GM21360 (cell line): ENCODE measurements at regions not wholly inside any gene's neighbourhood (a gene's known extent, or its start where the extent isn't known, plus 50 kb on each side); places are given as distances from the start of the nearest gene placed in this dataset.
"Not testable (repeated sequence)": the region's sequence is repeated elsewhere in the genome, so short reads cannot be mapped to it uniquely, and the experiment has no call there.

Experiments used
- ATAC-seq: cut with Tn5 transposase; IDR thresholded peaks from one replicate; pipeline ENCODE4 v1.9.1; 2021; ENCODE audit warnings: mild to moderate bottlenecking, moderate library complexity; ENCODE audit not compliant: unreplicated experiment

DNA sequence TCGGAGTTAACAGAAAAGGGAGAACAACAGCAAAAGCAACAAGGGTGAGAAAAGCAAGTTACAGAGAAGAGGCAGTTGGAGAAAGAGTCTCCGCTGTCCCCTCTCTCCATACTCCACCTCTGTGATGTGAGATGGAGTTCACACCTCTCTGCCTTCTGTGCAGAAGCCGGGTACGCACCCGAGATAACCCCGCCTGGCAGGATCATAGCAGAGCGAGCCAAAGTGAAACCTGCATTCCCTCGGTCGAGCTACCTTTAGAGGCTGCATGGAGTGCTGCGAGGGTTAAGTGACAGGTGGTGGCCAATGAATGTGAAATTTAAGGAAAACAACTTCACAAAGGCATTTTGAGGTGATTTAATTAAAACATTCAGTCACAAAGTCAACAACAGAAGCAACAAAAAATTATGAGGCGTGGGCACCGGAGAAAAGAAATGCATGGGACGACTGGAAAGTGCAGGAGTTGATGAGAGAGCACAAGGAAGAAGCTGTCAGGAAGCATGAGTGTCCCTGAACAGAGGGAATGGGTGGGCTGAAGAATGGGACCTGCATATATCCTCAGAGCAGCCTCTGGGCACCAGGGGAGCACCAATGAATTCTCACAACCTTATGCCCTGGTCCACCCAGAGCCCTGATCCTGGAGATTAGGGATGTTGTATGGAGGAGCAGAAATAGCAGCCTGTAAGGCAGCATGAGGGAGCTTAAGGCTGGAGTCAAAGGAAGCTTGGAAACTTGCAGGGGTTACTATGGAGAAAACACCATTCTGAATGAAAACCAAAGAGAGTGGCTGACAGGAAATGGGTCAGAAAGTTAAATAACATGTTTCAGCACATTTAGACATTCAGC, 208.3 kb downstream of the EMP1 start:
- ATAC-seq: no peak

DNA sequence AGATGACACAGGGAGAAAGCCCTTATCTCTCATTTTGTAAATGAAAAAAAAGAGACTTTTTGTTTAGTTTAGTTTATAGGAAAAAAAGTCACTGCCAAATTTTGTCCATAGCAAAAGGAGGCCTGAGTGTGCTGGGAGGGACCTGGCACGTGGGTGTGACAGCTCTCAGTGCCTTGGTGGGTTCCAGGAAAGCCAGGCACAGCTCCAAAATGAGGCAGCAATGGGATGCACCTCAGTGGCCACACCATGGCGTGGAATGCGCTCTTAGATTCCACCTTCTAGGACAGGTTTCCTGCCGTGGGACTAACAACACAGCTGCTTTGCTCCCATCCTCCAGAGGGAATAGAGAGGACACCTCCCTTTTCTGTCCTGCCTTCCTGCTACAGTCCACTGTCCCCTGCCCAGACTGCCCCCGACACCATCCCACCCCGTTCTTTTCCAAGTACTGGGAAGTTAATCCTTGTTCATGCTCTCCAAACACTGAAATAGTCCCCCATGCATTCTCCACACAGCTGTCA, 207.6 kb downstream of the EMP1 start:
- ATAC-seq: no peak

DNA sequence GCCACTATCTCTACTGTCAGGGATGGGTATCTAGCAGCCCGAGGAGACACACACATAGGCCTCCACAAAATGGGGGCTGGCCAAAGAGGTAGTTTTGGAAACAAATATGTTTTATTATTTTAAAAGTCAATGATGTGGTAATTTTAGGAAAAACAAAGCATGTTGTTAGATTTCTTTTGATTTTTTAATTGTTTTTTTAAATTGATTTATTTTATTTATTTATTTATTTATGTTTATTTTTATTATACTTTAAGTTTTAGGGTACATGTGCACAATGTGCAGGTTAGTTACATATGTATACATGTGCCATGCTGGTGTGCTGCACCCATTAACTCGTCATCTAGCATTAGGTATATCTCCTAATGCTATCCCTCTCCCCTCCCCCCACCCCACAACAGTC, 194.8 kb downstream of the EMP1 start:
- not testable (repeated sequence) for ATAC-seq

DNA sequence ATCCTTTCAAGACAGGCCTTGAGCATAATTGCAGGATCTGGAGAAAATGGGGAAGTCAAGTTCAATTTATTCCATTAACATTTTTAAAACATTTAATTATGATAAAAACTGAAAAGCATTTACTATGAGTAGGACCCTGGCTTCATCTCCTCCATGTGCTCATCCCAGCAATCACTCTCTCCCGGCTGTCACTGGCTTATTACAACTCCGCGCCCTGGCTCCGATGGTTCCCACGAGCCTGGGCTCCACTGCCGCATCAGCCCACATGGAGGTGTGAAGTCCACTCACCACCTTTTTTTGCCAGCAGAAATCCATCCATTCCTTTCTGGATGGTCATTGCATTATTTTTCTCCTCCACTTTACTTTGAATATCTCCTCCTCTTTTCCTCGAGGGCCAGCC, 194.4 kb downstream of the EMP1 start:
- ATAC-seq: no peak

DNA sequence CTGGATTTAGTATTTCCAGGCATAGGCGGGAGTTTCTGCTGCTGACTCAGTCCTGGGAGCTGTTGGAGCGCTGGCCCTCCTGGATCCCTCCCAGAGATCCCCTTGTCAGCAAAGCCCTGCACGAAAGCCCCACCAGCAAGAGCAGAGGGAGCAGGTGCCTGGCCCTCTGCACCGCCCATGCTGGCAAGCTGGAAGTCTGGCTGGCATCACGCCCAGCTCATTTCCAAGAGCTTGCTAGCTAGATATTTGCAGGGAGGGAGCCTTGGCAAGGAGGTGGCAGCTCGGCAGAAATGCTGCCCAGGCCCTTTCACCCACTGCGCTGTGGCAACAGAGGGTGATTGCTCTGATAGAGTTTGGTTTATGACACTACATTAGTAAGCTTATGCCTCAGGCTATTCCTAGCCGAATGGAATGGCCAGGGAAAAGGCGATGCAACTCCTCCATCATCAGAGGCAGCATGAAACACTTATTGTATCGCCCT, 193.9 kb downstream of the EMP1 start:
- no peak for ATAC-seq

DNA sequence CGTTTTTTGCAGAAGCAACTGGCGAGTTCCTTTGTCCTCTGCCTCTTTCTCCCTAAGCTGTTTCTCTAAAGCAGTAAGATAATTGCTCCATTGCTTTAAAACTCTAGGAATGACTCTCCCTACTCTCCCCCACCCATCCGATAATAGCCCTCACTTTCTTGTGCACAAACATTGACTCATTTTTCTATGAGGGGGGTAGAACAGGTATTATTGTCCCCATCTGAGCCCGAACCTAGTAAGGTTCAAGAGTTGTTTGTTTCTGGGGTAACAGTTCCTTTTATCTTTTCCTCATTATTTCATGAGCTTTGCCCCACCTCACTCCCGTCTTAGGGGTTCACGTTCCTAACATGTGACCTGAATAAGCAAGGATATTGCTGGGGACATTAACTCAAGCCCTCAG, 190.6 kb downstream of the EMP1 start:
- no peak for ATAC-seq

DNA sequence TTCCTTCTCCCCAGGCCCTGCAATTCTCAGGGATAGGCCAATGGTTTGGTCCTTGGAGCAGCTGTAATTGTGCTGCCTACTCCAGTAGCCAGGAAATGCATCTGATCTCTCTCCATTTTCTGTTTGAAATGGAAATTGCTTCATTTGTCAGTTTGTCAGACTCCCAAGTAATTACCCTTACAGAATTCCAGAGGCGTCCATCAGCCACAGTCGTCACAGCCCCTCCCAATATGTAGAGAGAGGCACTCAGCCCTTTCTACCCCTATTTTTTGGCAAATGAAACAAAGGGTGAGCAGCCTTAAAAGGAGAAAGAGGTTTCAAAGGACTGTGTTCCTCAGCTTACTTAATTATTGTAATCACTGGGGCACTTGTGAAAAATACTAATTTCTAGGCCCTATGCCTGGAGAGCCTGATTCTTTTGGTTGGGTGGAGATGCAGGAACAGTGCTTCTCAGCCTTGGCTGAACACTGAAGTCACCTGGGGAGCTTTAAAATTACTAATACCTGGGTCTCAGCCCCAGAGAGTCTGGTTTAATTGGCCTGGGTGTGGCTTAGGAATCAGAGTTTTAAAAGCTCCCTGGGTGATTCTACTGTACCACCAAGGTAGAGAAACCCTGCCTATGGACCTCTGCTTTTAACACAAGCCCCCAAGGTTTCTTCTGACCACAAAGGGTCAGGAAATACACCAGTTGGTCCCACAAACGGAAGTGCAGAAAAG, 190.0 kb downstream of the EMP1 start:
- ATAC-seq: no peak

DNA sequence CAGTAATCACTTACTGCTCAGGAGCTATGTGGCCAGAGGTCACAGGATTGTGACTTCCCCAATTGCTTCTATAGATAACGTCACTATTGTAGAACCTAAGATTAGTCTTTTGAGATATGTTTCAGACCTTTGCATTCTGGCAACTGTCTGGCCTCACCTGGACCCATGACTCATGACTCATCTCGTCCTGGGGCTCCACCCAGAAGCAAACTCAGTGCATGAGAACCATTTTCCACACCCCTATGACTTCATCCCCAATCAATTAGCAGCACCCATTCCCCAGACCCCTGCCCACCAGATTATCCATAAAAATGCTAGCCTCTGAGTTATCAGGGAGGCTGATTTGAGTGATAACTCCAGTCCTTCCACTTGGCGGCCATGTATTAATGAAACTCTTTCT, 186.9 kb downstream of the EMP1 start:
- no peak for ATAC-seq

DNA sequence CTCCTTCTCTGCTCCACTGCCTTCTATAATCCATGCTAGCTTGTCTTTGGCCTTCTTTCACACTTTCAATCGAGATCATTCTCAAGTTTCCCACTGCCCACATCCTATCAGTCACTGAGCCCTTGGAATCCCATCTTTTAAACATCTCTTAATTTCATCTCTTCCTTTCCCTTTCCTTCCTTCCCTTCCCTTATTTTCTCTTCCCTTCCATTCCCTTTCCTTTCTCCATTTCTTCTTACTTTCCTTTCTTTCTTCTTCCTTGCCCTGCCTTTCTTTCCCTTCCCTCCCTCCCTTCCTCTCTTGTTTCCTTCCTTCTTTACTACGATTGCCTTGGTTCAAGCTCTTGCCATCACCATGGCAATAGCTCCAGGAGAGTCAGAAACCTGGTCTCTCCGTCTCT, 183.8 kb downstream of the EMP1 start:
- no peak for ATAC-seq

DNA sequence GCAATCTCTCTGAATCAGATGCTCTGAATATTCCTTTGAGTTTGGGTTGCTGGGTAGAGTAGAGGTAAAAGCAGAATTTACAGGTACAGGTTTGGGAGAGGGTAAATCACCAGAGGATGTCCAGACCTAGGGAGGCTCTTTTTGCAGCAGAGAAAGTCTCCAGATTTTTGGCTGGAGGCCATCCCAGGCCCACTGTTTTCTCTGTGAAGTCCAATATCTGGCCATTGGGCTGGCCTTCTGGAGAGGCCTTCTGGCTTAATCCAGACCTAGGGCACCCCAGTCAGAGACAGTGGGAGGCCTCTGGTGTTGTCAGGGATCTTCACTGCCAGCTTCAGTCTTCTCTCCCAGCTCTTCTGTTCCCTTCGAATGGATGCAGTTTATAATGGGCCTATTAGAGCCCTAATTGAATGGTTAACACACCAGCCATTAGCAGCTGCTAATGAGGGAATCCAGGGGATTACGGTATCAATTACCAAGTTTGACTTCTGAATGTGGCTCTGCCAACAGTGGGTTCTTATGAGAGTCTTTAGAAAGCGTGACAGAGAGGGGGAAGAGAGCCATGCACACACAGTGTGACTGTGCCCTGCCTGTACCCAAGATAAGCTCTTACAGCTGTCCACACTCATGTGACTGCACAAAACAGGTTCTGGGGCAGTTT, 183.1 kb downstream of the EMP1 start:
- no peak for ATAC-seq

DNA sequence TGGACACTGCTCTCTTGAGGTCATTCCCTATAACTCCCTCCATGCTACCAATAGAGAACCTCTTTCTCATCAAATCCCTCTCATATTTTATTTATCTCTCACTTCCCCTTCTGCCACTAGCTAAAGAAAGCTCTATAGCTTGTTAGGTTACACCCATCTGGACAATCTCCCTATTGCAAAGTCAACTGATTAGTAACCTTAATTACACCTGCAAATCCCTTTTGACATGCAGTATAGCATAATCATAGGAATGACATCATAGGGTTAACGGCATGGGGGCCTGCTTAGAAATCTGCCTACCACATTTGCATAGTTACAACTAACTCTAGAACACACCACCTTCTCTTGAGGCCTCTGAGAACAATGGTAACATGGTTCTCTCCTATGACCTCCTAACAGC, 181.2 kb downstream of the EMP1 start:
- ATAC-seq: no peak

DNA sequence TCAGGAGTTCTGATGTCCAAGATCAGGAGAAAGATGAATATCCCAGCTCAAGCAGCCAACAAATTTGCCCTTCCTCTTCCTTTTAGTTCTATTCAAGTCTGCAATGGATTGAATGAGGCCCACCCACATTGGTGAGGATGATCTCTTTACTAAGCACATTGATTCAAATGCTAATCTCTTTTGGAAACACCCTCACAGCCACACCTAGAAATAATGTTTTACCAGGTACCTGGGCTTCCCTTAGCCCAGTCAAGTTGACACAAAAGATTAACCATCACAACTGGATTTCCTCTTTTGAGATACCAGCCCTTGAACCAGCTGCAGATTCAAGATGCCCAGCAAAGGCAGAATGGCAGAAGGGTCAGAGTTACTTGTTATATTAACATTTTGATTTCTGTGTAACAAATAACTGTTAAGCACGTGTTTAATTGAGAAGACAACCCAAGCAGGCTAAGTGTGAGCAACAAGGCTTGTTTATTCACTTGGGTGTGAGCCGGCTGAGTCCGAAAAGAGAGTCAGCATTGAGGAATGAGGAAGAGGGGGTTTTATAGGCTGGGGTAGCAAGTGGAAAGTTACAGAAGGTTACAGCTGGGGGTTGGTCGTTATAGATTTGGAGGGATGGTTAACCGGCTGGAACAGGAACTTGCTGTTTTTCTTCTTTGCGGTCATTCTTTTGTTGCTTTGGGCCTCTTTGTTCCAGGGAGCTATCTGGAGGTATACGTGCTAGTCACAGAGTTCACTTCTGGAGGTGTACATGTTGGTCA, 180.3 kb downstream of the EMP1 start:
- no peak for ATAC-seq

DNA sequence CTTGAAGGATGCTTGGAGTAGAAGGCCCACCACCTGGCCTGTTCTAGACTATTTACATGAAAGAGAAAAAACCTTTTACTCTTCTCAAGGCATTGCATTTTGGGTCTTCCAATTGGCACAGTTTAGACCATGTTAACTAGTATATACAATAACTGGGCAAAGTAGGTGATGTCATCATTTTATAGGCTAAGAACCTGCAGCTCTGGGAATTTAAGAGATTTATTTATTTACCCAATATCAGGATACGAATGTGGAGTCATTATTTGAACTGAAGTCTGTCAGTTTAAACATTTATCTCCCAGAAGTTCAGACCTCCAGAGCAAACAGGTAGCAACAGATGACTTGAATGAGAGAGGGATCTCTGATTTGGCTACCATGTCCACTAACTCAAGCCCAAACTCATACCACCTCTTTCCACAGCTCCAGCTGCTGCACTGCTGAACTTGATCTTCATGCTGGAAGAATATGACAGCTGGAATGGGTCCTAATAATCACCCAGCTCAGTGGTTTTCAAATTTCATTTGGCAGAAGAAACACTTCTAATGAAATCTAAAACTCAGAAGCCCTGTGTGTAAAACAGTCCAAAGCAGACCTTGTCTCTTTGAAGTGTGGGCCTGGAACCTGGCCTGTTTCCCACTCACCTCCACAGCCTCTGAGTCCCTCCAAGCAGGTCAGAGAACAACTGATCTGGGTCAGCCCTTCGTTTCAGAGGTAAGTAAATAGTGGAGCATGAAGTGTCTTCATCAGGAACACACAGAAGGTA, 179.2 kb downstream of the EMP1 start:
- ATAC-seq: no peak

DNA sequence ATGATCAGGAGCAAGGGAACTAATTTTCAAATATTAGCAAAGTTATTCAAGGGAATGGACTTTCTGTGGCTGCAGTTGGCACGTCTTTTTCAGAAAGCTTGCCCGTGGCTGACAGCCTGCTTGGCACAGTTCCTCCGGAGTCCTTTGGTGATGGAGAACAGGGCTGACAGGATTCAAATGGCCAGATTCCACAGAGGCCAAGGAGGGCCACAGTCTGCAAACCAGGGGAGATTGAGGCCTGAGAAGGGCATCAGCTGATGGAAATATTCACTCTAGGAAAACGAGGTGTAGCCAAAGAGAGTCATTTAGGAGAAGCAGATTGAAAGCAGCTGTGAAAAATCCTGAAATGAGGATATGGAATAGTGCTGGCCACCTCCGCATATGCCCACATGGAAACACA, 178.3 kb downstream of the EMP1 start:
- ATAC-seq: no peak

DNA sequence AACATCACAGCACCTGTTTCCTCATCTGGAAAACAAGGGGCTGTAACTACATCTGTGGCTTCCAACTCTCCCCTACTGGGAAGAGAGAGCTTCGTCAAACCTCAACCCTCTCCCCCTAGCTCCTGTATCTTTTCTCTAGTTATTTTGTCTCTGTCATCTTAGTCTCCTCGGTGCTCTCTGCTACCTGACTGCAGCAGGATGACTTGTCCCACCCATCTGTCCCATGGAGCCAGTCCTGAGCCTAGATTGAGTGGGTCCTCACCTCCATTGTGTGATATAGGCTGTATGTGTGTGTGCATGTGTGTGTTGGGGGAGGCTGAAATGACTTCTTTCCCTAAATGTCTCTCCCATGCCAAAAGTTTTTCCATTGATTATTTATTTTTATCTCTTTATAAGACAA, 177.3 kb downstream of the EMP1 start:
- no peak for ATAC-seq

DNA sequence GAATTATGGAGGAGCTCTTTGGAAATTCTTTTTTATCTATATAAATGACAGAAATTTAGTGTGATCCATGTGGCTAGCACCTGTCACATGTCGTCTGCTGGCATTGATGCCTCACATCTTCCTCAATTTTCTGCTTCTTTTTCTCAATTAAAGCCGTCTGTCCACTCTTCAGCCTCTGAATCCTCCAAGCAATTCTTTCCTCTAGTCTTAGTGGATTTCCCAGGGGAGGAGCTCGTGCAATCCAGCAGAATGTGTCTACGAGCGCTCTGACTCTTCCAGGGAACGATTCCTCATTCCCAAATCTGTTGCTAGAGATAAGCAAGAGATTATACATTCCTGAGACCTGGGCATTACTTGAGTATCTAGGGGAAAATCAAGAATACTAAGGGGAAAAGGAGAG, 176.6 kb downstream of the EMP1 start:
- no peak for ATAC-seq

DNA sequence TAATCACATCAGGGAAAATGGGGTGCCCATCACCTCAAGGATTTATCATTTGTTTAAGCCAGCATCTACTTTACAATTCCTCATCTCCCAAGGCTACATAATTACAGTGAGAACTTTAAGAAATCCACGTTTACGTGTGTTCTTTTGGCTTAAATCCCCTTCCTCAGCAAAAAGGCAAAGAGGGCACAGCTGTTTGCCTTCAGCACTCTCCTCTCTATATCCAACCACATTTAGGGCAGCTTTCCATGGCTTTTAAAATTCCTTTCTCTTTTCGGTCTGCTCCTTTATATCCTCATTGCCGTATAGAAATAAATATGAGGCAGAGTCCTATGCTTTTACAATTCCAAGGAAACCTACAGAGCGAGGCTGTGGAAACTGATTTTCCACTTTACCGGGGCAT, 175.9 kb downstream of the EMP1 start:
- no peak for ATAC-seq

DNA sequence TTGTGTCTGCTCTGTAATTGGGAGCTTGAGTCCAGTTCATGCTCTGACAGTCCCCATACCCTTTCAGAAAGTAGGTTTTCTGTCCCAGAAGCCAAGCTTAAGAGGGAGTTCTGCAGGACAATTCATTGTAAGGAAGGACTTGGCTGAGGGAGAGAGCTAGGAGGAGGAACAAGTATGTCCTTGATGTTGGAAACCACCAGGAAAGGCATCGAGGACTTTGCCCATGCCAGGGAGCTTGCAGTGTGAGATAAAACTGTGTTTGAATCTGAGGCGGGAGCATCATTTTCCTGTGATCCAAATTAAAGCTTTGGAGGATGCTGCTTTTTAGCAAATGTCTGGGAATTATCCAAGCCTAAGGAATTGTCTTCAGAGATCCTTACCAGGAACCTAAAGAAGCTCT, 175.3 kb downstream of the EMP1 start:
- no peak for ATAC-seq

DNA sequence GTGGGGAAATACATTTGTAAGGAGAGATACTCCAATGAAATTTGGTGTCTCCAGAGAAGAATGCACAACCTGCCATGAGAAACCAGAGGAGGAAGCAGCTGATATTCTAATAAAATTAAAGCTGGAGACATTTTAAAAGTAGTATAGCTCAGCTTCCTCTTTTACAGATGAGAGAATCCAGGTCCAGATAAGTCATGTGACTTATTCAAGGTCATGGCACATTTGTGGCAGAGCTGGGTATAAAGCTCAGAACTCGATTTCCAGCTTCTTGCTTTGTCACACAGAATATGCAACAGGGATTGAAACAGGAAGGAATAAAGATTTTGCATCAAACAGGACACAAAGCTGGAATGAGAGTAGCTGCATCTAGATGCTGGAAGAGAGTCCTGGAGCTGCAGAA, 174.8 kb downstream of the EMP1 start:
- ATAC-seq: no peak

DNA sequence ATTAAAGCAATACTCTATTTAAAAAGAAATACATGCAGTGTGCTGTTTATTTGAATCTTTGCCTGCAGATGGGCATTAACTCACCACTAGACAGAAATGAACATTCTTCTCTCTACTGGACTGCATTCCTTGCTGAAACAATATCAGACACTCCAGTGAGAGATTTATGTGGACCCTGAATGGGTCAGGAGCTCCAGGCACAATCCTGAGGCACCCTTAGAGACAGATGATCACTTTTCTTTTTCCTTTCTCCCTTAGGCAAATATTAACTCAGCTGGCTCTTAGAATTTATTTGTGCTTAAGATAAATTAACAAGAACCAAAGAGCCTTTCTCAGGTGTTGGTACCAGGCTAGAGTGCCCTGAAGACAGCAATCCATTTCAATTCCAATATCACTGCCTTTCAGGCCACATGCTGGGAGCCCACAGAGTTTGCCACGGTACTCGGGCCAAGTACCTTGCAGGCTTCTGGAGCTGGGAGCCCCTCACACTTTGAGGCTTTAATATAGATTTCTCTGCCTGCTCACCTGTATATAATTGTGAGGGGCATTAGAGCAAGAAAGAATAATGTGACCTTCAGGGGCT, 173.0 kb downstream of the EMP1 start:
- ATAC-seq: no peak
